GM12892 (cell line): ENCODE measurements at regions not wholly inside any gene's neighbourhood (a gene's known extent, or its start where the extent isn't known, plus 50 kb on each side); places are given as distances from the start of the nearest gene placed in this dataset.
"Not testable (repeated sequence)": the region's sequence is repeated elsewhere in the genome, so short reads cannot be mapped to it uniquely, and the experiment has no call there.

Experiments
- DNase-seq: peaks from one replicate; pipeline ENCODE4 v3.0.0; 2011; ENCODE audit not compliant: insufficient read length
- FAIRE-seq: peaks from 2 replicates; lab custom pipeline; 2011; peaks lifted over from hg19 to GRCh38; lab: Jason Lieb, UNC
- POLR2A ChIP-seq: IDR thresholded peaks from 2 replicates; pipeline ENCODE4 v1.6.1; 2011; ENCODE audit warnings: low read depth, low read length, control low read depth
- POLR2AphosphoS5 ChIP-seq: IDR thresholded peaks from 2 replicates; pipeline ENCODE4 v1.6.1; 2011; ENCODE audit warnings: low read depth, low read length, control low read depth
- TAF1 ChIP-seq: IDR thresholded peaks from 2 replicates; pipeline ENCODE4 v1.6.1; 2011; ENCODE audit warnings: low read depth, mild to moderate bottlenecking, control low read depth, low read length, borderline replicate concordance

DNA sequence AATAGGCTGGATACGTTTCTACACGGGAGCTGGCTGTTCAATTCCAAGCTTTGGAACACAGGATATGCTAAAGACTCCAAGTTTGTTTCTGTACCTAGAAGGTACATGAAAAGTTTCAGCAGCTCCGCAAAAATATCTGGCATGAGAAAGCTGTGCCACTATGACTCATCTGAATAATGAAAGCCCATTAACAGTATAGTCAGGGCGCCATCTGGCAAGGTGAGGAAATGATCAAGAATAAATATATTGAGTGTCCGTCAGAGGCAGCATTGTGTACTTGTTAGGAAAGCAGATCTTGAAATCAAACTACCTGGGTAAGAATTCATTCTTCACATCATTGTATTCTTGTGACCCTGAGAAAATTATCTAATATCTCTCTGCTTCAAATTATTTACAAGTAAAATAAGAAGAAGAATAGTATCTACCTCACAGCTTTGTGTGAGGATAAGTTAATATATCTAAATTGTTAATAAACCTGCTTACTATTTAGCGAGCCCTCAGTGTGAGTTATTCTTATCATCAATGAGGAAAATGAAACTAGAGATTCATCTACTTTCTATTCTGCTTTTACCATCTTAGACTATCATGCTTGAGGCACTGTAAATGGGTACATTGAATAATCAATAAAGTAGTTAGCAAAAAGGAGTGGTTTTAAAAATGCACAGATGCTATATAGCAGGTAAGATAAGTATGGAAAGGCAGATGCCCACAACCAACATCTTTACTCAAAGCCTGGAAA lies 53.5 kb downstream of the FSCB start:
- DNase-seq, result no peak
- no peak for TF ChIP-seq POLR2A
- FAIRE-seq, result no peak

GRCh38 chr14:44450232-44450631 lies 56.9 kb downstream of the FSCB start:
- not testable (repeated sequence) for FAIRE-seq, DNase-seq

DNA sequence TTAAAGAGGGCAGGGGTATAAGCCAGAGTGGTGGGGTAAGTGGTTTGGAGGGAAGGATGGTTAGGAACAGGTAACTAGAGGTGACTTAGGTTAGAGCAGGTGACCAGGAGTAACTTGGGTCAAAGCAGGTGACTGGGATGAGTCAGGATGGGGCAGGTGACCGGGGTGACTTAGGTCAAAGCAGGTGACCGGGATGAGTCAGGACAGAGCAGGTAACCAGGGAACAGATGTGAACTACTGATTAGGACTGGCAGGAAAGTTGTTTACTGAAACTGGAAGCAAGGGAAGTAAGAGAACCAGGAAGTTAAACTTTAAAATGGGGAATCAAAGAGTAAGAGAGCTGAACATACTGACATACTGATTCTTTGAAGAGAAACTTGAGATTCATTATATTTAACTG lies 57.4 kb downstream of the FSCB start:
- TF ChIP-seq TAF1 (no peak), POLR2A (no peak), POLR2AphosphoS5 (no peak)
- no peak for DNase-seq
- no peak for FAIRE-seq

- TF ChIP-seq POLR2A (no peak), TAF1 (no peak), POLR2AphosphoS5 (no peak)
- FAIRE-seq (no peak), DNase-seq (no peak)
These were observed 58.1 kb downstream of the FSCB start for GRCh38 chr14:44448951-44449358.

GRCh38 chr14:44446965-44447364 lies 60.1 kb downstream of the FSCB start:
- TF ChIP-seq TAF1, result no peak
- DNase-seq, result no peak
- no peak for FAIRE-seq

DNA sequence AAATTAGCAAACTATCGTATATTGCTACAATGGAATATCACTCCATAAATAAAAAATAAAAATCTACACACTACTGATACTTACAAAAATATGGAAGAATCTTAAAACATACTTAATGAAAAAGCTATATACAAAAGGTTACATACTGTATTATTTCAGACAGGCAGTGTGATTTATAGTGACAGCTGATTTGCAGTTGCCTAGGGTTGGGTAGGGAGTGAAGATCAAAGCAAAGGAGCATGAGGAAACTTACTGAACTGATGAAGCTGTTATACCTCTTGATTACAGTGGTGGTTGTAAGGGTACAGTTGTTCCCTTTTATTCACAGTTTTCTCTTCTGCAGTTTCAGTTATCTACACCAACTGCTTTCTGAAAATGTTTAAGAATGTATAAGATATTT lies 62.6 kb downstream of the FSCB start:
- FAIRE-seq, result no peak
- DNase-seq, result no peak
- TF ChIP-seq POLR2AphosphoS5 (no peak), TAF1 (no peak), POLR2A (no peak)

DNA sequence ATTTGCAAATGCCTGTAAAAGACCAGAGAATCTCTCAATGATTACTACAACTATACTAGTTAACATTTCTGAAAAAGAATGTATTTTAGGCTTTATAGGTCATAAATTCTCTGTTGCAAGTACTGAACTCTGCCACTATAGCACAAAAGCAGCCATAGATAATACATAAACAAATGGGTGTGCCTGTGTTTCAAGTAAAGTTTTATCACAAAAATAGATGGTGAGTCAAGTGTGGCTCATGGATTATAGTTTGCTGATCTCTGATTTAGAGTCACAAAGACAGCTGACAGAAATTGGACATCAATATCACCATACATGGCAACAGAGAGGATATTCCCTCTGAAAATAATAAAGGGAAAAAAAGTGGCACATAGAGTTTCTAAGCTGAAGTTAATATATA lies 68.1 kb downstream of the FSCB start:
- no peak for TF ChIP-seq POLR2AphosphoS5
- TF ChIP-seq TAF1, result no peak
- no peak for TF ChIP-seq POLR2A
- FAIRE-seq (no peak), DNase-seq (no peak)

DNA sequence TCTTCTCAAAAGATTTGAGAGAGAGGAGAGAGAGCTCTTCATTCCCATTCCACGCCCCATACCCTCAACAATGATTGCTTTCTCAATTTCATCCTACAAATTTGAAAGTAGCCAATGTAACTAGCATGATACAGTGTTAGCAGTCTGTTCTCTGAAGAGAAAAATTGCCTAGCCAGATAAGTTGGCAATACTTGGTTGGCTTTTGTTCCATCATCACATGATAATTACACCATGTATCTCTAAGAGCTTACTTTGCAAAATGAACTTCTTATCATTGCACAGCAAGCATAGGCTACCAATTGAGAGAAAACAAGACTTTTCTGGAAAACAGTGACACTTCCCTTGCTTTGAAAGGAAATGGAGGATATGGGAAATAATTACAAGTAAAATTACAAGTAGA lies 68.9 kb downstream of the FSCB start:
- no peak for TF ChIP-seq POLR2AphosphoS5
- no peak for TF ChIP-seq POLR2A
- TF ChIP-seq TAF1, result no peak
- FAIRE-seq, result no peak
- DNase-seq, result no peak

GRCh38 chr14:44436458-44436857 lies 70.6 kb downstream of the FSCB start:
- DNase-seq, result no peak
- no peak for FAIRE-seq
- TF ChIP-seq POLR2A (no peak), TAF1 (no peak), POLR2AphosphoS5 (no peak)

DNA sequence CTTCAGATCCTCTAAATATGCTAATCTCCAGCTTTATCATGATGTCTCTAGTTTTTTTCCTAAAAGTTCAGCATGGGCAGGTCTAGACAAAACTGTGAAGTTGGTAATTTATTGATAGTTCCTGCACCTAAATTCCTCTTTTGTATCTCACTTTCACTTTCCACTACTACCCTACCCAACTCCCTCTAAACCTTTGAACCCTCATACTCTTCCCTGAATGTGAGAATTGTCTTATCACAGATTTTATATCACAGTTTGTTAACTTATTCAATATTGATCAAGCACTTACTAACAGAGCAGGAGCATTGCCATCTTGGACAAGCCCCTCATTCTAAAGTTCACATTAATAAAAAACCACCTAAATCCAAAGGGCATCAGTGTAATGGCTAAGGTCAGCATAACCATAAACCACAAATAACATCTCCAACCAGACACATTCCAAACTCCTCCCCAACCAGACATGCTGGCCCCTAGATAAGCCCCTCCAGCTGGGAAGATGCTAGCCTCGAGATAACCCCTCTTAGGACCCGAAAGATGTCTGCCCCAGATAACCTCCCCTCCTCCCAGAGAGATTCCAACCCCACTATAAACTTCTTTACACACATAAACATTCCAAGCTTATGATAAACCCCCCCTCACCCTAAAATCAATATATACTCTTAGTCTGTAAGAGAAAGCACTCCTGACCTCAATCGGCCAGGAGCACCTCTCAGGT lies 78.7 kb downstream of the FSCB start:
- DNase-seq (no peak), FAIRE-seq (no peak)
- TF ChIP-seq POLR2A (no peak), TAF1 (no peak), POLR2AphosphoS5 (no peak)

DNA sequence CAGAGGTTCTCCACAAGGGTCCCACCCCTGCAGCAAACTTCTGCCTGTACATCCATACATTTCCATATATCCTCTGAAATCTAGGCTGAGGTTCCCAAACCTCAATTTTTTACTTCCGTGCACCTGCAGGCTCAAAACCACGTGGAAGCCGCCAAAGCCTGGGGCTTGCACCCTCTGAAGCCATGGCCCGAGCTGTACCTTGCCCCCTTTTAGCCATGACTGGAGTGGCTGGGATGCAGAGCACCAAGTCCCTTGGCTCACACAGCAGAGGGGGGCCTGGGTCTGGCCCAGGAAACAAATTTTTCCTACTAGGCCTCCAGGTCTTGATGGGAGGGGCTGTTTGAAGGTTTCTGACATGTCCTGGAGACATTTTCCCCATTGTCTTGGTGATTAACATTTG lies 84.4 kb downstream of the FSCB start:
- no peak for FAIRE-seq
- no peak for TF ChIP-seq POLR2A
- no peak for TF ChIP-seq POLR2AphosphoS5
- TF ChIP-seq TAF1, result no peak
- no peak for DNase-seq

- TF ChIP-seq TAF1 (no peak), POLR2AphosphoS5 (no peak), POLR2A (no peak)
- FAIRE-seq (no peak), DNase-seq (no peak)
These were observed 86.9 kb downstream of the FSCB start for GRCh38 chr14:44420226-44420625.

DNA sequence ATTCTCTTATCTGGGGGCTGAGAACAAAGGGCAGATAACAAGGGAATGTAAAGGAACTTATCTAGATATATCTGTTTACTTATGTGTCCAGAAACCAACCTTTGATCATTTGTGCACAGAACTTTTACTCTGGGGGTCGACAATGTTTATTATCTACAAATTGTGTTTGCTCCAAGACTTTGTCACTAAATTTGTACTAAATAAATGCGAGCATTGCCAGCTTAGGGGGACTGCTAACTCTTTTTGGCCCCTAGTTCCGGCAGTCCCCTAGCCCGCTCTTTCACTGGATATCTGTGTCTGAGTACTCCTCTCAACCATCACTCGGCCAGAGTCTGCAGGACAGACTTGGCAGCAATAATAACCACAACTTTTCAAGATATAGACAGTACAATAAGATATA lies 88.2 kb downstream of the FSCB start:
- DNase-seq, result no peak
- no peak for TF ChIP-seq TAF1
- TF ChIP-seq POLR2A, result no peak
- no peak for TF ChIP-seq POLR2AphosphoS5
- FAIRE-seq, result no peak
